ENCODE measurements at regions not wholly inside any gene's neighbourhood (a gene's known extent, or its start where the extent isn't known, plus 50 kb on each side); places are given as distances from the start of the nearest gene placed in this dataset.

DNA sequence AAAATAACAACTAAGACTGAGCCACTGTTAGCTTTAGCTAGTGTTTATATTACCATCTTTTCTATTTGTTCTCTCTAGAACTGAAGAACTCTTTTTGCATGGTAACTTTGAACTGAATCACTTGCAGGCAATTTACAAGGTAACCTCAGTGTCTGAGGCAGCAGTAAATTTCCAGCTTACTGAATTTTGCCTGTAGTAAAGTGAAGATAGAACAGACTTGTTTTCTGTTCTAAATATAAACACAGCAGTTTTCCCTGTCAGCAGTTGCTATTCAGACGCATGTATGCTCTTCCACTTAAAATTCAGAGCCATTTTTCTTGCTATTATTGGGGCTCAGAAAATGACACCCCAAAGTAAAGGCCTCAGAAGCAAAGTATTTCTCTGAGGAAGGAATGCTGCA is 974.0 kb upstream of the GJE1 start:
- no peak for DNase-seq (ENCODE audit: low spot score)

DNA sequence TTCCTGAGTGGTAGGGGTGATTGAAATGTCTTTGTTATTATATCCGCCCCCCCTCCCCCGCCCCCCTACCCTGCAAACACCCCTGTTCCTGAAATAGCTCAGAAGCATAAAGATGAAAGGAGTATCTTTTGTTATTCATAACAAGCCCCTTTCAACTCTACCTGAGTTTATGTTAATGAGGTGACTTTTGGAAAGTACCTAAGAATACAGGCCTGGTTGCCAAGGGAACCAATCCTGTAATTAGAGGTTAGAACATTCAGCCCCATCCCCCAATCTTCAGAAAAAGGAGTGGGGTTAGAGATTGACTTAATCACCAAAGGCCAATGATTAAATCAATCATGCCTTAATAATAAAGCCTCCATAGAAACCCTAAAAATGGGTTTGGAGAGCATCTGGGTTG is 979.2 kb upstream of the GJE1 start:
- no peak for DNase-seq (ENCODE audit: low spot score)

- no peak for DNase-seq (ENCODE audit: low spot score)
Measured at GRCh38 chr6:141152951-141153350, 979.8 kb upstream of the GJE1 start.

DNA sequence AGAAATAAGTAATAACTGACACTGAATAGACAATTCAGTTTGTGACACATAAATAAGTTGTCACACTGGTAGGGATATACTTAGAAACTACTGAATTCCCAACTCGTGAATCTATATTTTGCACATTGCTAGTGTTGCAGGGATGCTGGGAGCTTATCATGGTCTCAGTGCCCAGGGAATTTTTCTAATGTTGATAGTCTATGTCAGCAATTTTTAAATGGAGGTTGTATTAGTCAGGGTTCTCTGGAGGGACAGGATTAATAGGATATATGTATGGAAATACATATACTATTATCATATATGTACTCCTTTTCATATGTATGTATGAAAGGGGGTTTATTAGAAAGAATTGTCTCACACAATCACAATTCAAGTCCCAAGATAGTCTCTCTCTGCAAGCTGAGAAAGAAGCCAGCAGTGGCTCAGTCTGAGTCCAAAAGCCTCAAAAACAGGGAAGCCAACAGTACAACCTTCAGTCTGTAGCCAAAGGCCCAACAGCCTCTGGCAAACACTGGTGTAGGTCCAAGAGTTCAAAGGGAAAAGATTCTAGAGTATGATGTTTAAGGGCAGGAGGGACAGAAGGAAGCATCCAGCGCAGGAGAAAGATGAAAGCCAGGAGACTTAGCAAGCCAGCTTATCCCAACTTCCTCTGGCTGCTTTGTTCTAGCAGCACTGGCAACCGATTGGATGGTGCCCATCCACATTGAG is 980.9 kb upstream of the GJE1 start:
- DNase-seq (ENCODE audit: low spot score): no peak

DNA sequence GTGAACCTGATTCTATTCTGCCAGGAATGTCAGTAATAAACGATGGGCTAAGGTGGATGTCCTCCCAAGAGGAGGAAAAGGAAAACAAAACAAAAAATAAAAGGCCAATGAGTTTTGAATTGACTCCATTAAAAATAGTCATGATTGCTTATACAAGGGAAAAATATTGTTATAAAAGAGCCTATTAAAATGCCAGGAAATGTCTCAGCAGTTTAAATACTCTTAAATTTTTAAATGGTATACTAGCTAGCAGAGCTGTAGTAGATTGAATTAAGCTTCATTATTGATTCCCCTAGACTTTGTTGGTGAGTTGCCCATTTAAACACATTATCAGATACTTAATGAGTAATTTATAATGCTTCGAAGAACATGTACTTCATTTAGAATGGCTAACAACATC is 990.9 kb upstream of the GJE1 start:
- no peak for DNase-seq (ENCODE audit: low spot score)

DNA sequence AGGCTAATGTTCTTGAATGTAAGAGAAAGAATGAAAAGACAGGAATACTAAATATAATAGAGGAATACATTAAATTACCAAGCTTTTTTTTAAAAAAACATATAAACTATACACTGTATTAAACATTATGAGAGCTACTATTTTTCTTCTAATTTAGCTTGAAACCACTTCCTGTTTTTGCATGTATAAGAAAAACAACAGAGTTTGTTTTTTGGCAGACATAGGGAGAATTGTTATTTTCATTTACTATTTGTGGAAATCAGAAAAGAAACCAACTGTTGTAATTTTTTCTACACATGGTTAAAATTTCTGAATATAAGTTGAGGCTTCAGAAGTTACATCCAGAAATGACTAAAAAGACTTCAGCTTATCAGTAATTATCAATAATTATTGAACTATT is 991.8 kb upstream of the GJE1 start:
- no peak for DNase-seq (ENCODE audit: low spot score)

DNA sequence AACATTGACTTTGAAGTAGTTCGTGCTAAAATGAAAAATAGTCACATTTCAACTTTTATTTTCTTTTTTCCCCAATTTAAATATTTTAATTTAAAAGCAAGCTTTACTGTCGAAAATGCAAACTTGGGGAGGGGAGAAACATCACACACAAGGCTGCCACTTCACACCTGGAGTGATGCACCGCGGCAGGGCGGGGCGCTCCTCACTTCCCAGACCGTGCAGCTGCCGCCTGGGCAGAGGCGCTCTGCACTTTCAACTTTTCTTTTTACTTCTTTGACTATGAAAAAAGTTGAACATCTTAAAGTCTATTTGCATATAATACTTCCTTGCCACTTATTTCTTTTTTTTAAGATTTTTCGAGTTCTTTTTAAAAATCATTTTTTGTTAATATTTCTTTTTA is 993.3 kb upstream of the GJE1 start:
- no peak for DNase-seq (ENCODE audit: low spot score)

DNA sequence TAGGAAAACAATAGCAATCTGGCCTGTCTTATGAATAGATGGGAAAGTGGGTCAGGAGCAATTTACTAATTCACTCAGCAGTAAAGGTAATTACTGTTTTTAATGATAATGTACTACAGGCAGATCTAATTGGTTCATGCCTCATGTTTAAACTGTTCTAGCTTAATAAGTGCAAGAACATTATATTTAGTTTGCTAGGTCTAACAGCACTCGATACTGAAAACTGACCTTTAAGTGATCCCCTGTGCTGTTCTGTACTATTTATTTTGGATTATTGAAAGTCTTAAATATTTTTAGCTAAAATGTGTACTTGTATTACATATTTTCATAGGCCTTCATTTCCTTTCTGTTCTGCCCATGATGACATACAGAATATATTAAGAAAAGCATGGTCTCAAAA is 998.0 kb upstream of the GJE1 start:
- DNase-seq (ENCODE audit: low spot score): no peak

DNA sequence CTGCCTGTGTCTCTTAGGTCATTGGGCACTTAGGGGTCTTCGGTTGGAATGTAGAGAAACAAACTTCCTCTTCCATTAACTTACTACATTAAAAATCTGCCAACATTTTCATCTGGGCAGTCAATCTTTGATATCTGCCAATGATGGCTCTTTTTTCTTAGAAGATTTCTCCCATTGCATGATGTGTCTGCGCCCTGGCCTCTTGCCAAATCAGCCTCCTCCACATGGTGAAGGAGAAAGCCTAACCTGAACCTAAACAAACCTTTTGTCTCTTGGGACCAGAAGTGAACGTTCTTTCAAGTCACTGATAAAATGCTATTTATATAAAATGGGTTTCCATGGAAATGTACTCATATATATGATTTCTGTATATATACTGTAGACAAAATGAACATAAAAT is 998.9 kb upstream of the GJE1 start:
- no peak for DNase-seq (ENCODE audit: low spot score)

- DNase-seq (ENCODE audit: low spot score): no peak
Measured at GRCh38 chr6:141133346-141133745, 999.4 kb upstream of the GJE1 start.

GRCh38 chr6:141131616-141132015 is 1001.1 kb upstream of the GJE1 start:
- no peak for DNase-seq (ENCODE audit: low spot score)

DNA sequence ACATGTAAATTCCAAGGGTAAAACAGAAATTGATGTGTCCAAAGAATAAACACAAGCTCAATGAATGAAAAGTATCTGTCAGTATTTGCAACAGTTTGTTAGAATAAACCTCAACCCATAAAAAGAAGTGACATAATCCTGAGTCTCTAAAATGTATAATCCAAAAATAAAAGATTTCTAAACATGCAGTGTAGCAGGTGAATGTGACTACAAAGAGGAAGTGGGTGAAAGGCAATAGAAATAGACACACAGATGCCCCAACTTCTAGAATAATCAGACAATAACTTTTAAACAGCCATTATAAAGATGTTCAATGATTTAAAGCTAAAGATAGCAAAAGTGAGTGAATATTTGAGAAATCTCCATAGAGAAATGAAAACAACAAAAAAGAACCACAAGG is 1009.2 kb upstream of the GJE1 start:
- no peak for DNase-seq (ENCODE audit: low spot score)

- DNase-seq (ENCODE audit: low spot score): no peak
Measured at GRCh38 chr6:141123049-141123448, 1009.7 kb upstream of the GJE1 start.

DNA sequence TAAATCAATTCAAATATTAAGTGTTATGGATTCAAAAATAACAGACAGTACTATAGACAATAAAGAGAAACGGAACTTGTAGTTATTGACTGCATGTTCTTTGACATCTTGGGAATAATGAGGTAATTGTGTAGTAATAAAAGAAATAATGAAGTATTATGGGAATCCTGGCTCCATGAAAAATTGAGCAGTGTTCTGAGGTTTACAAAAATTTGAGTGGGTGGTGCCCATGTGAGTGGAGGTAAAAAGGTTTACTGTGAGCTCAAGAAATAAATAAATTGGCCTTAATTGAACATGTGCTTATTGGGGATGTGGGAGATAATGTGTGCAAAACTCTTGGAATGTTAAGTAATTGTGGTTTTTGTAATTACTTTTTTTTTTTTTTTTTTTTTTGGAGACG is 1013.7 kb upstream of the GJE1 start:
- DNase-seq (ENCODE audit: low spot score): no peak

- no peak for DNase-seq (ENCODE audit: low spot score)
Measured at GRCh38 chr6:141117874-141118273, 1014.9 kb upstream of the GJE1 start.

DNA sequence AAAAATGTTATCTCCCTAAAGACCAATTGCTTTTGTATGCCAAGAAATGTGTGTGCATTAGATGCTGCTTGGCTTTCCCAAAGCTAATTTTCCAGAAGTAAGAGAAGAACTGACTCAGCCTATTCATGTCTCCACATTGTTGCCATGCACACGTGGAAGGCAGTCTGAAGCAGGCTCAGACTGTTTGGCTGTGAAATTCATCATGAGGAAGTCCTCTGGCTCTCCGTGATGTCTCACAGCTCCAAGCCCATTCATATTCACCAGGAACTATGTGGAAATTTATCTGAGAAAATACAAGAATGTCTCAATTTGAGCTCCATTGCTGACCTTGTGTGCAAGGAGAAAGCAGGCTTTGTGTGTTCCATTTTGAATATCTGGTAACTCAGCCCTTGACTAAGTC is 1022.2 kb upstream of the GJE1 start:
- no peak for DNase-seq (ENCODE audit: low spot score)

GRCh38 chr6:141107591-141108160 is 1025.0 kb upstream of the GJE1 start:
- no peak for DNase-seq (ENCODE audit: low spot score)

DNA sequence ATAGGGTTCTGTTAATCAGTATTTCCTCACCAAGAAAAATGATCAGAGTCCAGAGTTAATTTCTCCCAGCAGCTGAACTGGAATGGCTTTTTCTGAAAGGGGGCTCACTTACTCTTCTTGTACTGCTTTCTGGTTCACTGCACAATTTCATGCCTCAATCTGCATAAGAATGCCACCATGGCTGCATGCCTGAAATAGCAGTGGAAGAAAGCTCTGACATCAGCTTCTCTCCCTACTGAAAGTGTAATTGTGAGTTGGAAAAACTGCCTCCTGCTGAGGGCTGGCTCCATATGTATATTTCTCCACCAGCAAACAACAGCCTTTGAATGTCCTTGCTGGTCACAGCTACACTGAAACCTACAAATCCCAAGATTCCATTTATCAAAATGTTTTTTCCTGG is 1027.2 kb upstream of the GJE1 start:
- no peak for DNase-seq (ENCODE audit: low spot score)

DNA sequence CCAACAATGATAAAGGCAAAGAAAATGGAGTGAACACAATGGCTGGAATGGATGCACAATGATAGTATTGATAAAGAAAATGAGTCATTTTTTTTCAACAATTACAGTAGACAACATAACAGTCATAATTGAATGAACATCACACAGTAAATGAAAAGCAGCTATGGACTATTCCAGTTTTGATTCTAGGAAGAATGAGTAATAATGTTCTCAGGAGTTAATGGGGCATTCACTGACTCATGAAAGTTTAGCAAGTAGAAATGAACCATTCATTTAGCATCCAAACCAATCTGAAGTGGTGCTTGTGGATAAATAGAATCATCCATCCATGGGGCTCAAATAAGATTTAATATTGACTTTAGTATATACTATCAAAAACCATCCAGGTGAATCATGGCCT is 1029.5 kb upstream of the GJE1 start:
- DNase-seq (ENCODE audit: low spot score): no peak

GRCh38 chr6:141097471-141097870 is 1035.3 kb upstream of the GJE1 start:
- DNase-seq (ENCODE audit: low spot score): no peak

GRCh38 chr6:141095308-141095707 is 1037.4 kb upstream of the GJE1 start:
- DNase-seq (ENCODE audit: low spot score): no peak

- DNase-seq (ENCODE audit: low spot score): no peak
Measured at GRCh38 chr6:141088171-141088570, 1044.6 kb upstream of the GJE1 start.

GRCh38 chr6:141077355-141078333 is 1055.1 kb upstream of the GJE1 start:
- DNase-seq (ENCODE audit: low spot score): no peak
